Panc1 (cell line): ENCODE measurements at regions not wholly inside any gene's neighbourhood (a gene's known extent, or its start where the extent isn't known, plus 50 kb on each side); places are given as distances from the start of the nearest gene placed in this dataset.

Experiments
- ATAC-seq: fragments of 200-7000 bp; cut with Tn5 transposase; 2 replicates; pipeline ENCODE4 v1.9.1; 2020; ENCODE audit warnings: mild to moderate bottlenecking, moderate library complexity
- BruUV-seq: library from RNA; stranded (reverse); fragments of 400-500 nt; replicated peaks from 2 replicates; lab custom pipeline; 2021; lab: Mats Ljungman, UMichigan
- CTCF ChIA-PET: fragments of 300-600 bp; sonication (Branson Sonifier 250); formaldehyde crosslinking; loops from one replicate; lab custom pipeline; 2022; ENCODE audit warnings: antibody characterized with exemption; lab: Charles Lee
- POLR2A ChIA-PET: fragments of 300-600 bp; sonication (Branson Sonifier 250); formaldehyde crosslinking; loops from one replicate; lab custom pipeline; 2022; ENCODE audit warnings: antibody characterized with exemption; lab: Charles Lee
- DNase-seq: peaks from one replicate; pipeline ENCODE4 v3.0.0-alpha.2; 2010; ENCODE audit warnings: low read depth, low spot score
- H3K27ac ChIP-seq: 2 replicates; pipeline ENCODE4 v1.5.1; 2011; ENCODE audit warnings: mild to moderate bottlenecking, low read length, inconsistent platforms
- H3K27me3 ChIP-seq: fragments of 200-500 bp; sonication (Bioruptor generic); 2 replicates; pipeline ENCODE4 v1.6.0; 2014; ENCODE audit warnings: low read length, inconsistent platforms; ENCODE audit not compliant: control insufficient read depth, insufficient read depth
- H3K36me3 ChIP-seq: fragments of 200-500 bp; sonication (Bioruptor generic); 2 replicates; pipeline ENCODE4 v1.5.1; 2014; ENCODE audit warnings: inconsistent platforms, mild to moderate bottlenecking, low read length, moderate library complexity; ENCODE audit not compliant: control insufficient read depth, insufficient read depth
- H3K4me1 ChIP-seq: 2 replicates; pipeline ENCODE4 v1.5.1; 2011; ENCODE audit warnings: inconsistent platforms, mild to moderate bottlenecking, low read length, moderate library complexity; ENCODE audit not compliant: control insufficient read depth, insufficient read depth
- H3K4me3 ChIP-seq, 2 experiments: 2 replicates each; pipeline ENCODE4 v1.5.1; 2011 to 2012; ENCODE audit warnings: low read depth in 2 of 2, low read length in 2 of 2, mild to moderate bottlenecking in 2 of 2, inconsistent platforms in 1 of 2, moderate library complexity in 1 of 2
- H3K9me3 ChIP-seq: fragments of 200-500 bp; sonication (Bioruptor generic); 2 replicates; pipeline ENCODE4 v1.5.1; 2014; ENCODE audit warnings: low read depth, mild to moderate bottlenecking, inconsistent platforms, low read length, moderate library complexity; ENCODE audit not compliant: control insufficient read depth, insufficient read depth
- CTCF ChIP-seq: fragments of 450-650 bp; IDR thresholded peaks from 2 replicates; pipeline ENCODE4 v1.5.1; 2017; ENCODE audit warnings: mild to moderate bottlenecking
- POLR2AphosphoS5 ChIP-seq: IDR thresholded peaks from 2 replicates; pipeline ENCODE4 v1.6.1; 2012; ENCODE audit warnings: mild to moderate bottlenecking, low read depth, low read length, moderate library complexity
- REST ChIP-seq, 2 experiments: IDR thresholded peaks; 2 replicates each; pipeline ENCODE4 v1.6.1; 2011 to 2012; ENCODE audit warnings: low read depth in 2 of 2, control low read depth in 1 of 2, low read length in 1 of 2, mild to moderate bottlenecking in 1 of 2, moderate library complexity in 1 of 2; ENCODE audit not compliant: insufficient read depth in 1 of 2
- SIN3A ChIP-seq: IDR thresholded peaks from 2 replicates; pipeline ENCODE4 v1.6.1; 2012; ENCODE audit warnings: low read depth, mild to moderate bottlenecking, low read length, moderate library complexity, borderline replicate concordance; ENCODE audit not compliant: insufficient read depth
- TCF7L2 ChIP-seq: IDR thresholded peaks from 2 replicates; pipeline ENCODE4 v1.6.1; 2011; ENCODE audit warnings: mild to moderate bottlenecking, low read depth, low read length, inconsistent platforms
- in situ Hi-C: cut with HindIII; loops from 2 replicates; pipeline ENCODE4 v1.10.0; 2016; ENCODE audit warnings: low sequenced_read_pairs, low pct_unique_long_range_greater_than_20kb
- intact Hi-C: fragments of 100-400 bp; cut with micrococcal nuclease; formaldehyde crosslinking; loops from one replicate; pipeline ENCODE4 v1.10.0; 2022; ENCODE audit not compliant: unreplicated experiment

GRCh38 chr20:4453359-4453758 lies 204.3 kb upstream of the ADRA1D start:
- H3K4me1 ChIP-seq: no peaks in the 10 kb centered on the region
- intact Hi-C loops: no loop called here
- BruUV-seq: no TSS peak
- no peak for DNase-seq
- POLR2A ChIA-PET: no interaction called here
- H3K36me3 ChIP-seq: no peaks in the 10 kb centered on the region
- no peak overlapping the region for H3K27ac ChIP-seq
- ATAC-seq: no peak
- H3K27me3 ChIP-seq: 0 out of 2 replicates have a peak, but pooled peaks cover 2% of the 10 kb centered on the region
- in situ Hi-C loops: no loop called here
- no peaks in the 10 kb centered on the region for H3K9me3 ChIP-seq
- CTCF ChIA-PET: no interaction called here
- H3K4me3 ChIP-seq: no peak overlapping the region
- no peak for TF ChIP-seq POLR2AphosphoS5
- TF ChIP-seq CTCF: no peak
- no peak for TF ChIP-seq TCF7L2
- TF ChIP-seq REST (IDR thresholded peaks at IDR 0.05; ENCODE audit: insufficient read depth in 1 of 2, low read depth in 2 of 2, low read length in 1 of 2): no peak
- no peak for TF ChIP-seq SIN3A

- peaks cover 2% of the 10 kb centered on the region; the same call in 1 of the 2 replicates for H3K9me3 ChIP-seq
- H3K4me1 ChIP-seq: no peaks in the 10 kb centered on the region
- ChIA-PET POLR2A (no interaction called here), CTCF (interaction anchor here (0.6 kb wide), 1 partner anchor 236 kb away, joined by 5 read pairs; no protein-coding TSS in a partner anchor)
- 0 out of 2 replicates have a peak, but pooled peaks cover 2% of the 10 kb centered on the region for H3K27me3 ChIP-seq
- TF ChIP-seq CTCF: no peak
- TF ChIP-seq SIN3A: no peak
- TF ChIP-seq TCF7L2: no peak
- no peak for TF ChIP-seq REST (IDR thresholded peaks at IDR 0.05; ENCODE audit: insufficient read depth in 1 of 2, low read depth in 2 of 2, low read length in 1 of 2)
- no peak for TF ChIP-seq POLR2AphosphoS5
- no TSS peak for BruUV-seq
- ATAC-seq: no peak
- H3K4me3 ChIP-seq: no peak overlapping the region
- no peak for DNase-seq
- in situ Hi-C loops (no loop called here), intact Hi-C loops (no loop called here)
- H3K36me3 ChIP-seq: no peaks in the 10 kb centered on the region
- no peak overlapping the region for H3K27ac ChIP-seq
Measured at GRCh38 chr20:4451487-4452081, 202.5 kb upstream of the ADRA1D start.
